ENCODE measurements at regions not wholly inside any gene's neighbourhood (a gene's known extent, or its start where the extent isn't known, plus 50 kb on each side); places are given as distances from the start of the nearest gene placed in this dataset.

- TF ChIP-seq ZFP69B (tag by site-specific recombination; IDR thresholded peaks at IDR 0.05) (no peak), ZNF121 (tag by site-specific recombination; IDR thresholded peaks at IDR 0.05) (no peak), ZSCAN30 (tag by site-specific recombination; IDR thresholded peaks at IDR 0.05) (no peak), ZNF768 (tag by site-specific recombination; IDR thresholded peaks at IDR 0.05) (no peak), ZNF549 (tag by site-specific recombination; IDR thresholded peaks at IDR 0.05) (no peak), ZNF221 (tag by site-specific recombination; IDR thresholded peaks at IDR 0.05; ENCODE audit: borderline replicate concordance) (no peak), ZNF704 (tag by site-specific recombination; IDR thresholded peaks at IDR 0.05) (no peak)
- TF ChIP-seq, protein P1, sequence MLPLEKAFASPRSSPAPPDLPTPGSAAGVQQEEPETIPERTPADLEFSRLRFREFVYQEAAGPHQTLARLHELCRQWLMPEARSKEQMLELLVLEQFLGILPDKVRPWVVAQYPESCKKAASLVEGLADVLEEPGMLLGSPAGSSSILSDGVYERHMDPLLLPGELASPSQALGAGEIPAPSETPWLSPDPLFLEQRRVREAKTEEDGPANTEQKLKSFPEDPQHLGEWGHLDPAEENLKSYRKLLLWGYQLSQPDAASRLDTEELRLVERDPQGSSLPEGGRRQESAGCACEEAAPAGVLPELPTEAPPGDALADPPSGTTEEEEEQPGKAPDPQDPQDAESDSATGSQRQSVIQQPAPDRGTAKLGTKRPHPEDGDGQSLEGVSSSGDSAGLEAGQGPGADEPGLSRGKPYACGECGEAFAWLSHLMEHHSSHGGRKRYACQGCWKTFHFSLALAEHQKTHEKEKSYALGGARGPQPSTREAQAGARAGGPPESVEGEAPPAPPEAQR (tag by site-specific recombination; IDR thresholded peaks at IDR 0.05) = no peak
These were observed 1191.0 kb downstream of the SLITRK5 start (continued) for GRCh38 chr13:88862095-88862620.

- H3K27ac ChIP-seq (ENCODE audit: extremely low read depth, low read depth, low read length) = no peak overlapping the region
- no peaks in the 10 kb centered on the region for H3K36me3 ChIP-seq (ENCODE audit: control insufficient read depth in 2 of 2, insufficient read depth in 1 of 2, low read length in 2 of 2)
- H3K4me3 ChIP-seq (ENCODE audit: low read depth, low read length) = no peak overlapping the region
- ChIA-PET CTCF (no interaction called here), POLR2A (no interaction called here)
- TF ChIP-seq OSR2 (tag by site-specific recombination; IDR thresholded peaks at IDR 0.05) = no peak
- no peaks in the 10 kb centered on the region for H3K4me1 ChIP-seq (ENCODE audit: control insufficient read depth, insufficient read depth, low read length)
- H3K9me3 ChIP-seq (ENCODE audit: control insufficient read depth, insufficient read depth, low read depth, low read length) = no peaks in the 10 kb centered on the region
These were observed 1191.9 kb downstream of the SLITRK5 start for GRCh38 chr13:88863116-88863515.

GRCh38 chr13:88866195-88866594 lies 1195.0 kb downstream of the SLITRK5 start:
- no peak overlapping the region for H3K4me3 ChIP-seq (ENCODE audit: low read depth, low read length)
- H3K4me1 ChIP-seq (ENCODE audit: control insufficient read depth, insufficient read depth, low read length) = no peaks in the 10 kb centered on the region
- no peak for TF ChIP-seq ZNF132 (tag by site-specific recombination; IDR thresholded peaks at IDR 0.05; ENCODE audit: borderline replicate concordance)
- TF ChIP-seq YY1 (tag by site-specific recombination; IDR thresholded peaks at IDR 0.05) = no peak
- TF ChIP-seq KLF16 (tag by site-specific recombination; IDR thresholded peaks at IDR 0.05) = no peak
- TF ChIP-seq SCRT1 (tag by site-specific recombination; IDR thresholded peaks at IDR 0.05; ENCODE audit: borderline replicate concordance) = no peak
- TF ChIP-seq ELK4 (IDR thresholded peaks at IDR 0.05; ENCODE audit: borderline replicate concordance, low read depth, low read length) = no peak
- TF ChIP-seq, protein P2, sequence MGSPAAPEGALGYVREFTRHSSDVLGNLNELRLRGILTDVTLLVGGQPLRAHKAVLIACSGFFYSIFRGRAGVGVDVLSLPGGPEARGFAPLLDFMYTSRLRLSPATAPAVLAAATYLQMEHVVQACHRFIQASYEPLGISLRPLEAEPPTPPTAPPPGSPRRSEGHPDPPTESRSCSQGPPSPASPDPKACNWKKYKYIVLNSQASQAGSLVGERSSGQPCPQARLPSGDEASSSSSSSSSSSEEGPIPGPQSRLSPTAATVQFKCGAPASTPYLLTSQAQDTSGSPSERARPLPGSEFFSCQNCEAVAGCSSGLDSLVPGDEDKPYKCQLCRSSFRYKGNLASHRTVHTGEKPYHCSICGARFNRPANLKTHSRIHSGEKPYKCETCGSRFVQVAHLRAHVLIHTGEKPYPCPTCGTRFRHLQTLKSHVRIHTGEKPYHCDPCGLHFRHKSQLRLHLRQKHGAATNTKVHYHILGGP (tag by site-specific recombination; IDR thresholded peaks at IDR 0.05) = no peak
- no peak for TF ChIP-seq SP7 (tag by site-specific recombination; IDR thresholded peaks at IDR 0.05)
- no peak for TF ChIP-seq PRDM1 (tag by site-specific recombination; IDR thresholded peaks at IDR 0.05)
- TF ChIP-seq ZNF843 (tag by site-specific recombination; IDR thresholded peaks at IDR 0.05) = no peak
- no peak for TF ChIP-seq ZNF335 (tag by site-specific recombination; conservative IDR thresholded peaks at IDR 0.05)
- no peak for TF ChIP-seq ZBTB17 (tag by site-specific recombination; IDR thresholded peaks at IDR 0.05)
- no peak for TF ChIP-seq ZBTB48 (tag by site-specific recombination; IDR thresholded peaks at IDR 0.05)
- no peak for TF ChIP-seq ZNF830 (tag by site-specific recombination; IDR thresholded peaks at IDR 0.05; ENCODE audit: low read depth)
- no peak for TF ChIP-seq RBAK (tag by site-specific recombination; IDR thresholded peaks at IDR 0.05)
- TF ChIP-seq, protein P3, sequence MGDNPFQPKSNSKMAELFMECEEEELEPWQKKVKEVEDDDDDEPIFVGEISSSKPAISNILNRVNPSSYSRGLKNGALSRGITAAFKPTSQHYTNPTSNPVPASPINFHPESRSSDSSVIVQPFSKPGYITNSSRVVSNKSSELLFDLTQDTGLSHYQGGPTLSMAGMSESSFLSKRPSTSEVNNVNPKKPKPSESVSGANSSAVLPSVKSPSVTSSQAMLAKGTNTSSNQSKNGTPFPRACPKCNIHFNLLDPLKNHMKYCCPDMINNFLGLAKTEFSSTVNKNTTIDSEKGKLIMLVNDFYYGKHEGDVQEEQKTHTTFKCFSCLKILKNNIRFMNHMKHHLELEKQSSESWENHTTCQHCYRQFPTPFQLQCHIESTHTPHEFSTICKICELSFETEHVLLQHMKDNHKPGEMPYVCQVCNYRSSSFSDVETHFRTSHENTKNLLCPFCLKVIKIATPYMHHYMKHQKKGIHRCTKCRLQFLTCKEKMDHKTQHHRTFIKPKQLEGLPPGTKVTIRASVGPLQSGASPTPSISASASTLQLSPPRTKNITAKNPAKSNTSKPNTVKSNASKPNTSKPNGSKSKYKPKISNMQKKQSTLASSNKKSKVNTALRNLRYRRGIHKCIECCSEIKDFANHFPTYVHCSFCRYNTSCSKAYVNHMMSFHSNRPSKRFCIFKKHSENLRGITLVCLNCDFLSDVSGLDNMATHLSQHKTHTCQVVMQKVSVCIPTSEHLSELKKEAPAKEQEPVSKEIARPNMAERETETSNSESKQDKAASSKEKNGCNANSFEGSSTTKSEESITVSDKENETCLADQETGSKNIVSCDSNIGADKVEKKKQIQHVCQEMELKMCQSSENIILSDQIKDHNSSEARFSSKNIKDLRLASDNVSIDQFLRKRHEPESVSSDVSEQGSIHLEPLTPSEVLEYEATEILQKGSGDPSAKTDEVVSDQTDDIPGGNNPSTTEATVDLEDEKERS (tag by site-specific recombination; IDR thresholded peaks at IDR 0.05) = no peak
- H3K9me3 ChIP-seq (ENCODE audit: control insufficient read depth, insufficient read depth, low read depth, low read length) = no peaks in the 10 kb centered on the region
- CTCF ChIA-PET = no interaction called here
- H3K36me3 ChIP-seq (ENCODE audit: control insufficient read depth in 2 of 2, insufficient read depth in 1 of 2, low read length in 2 of 2) = no peaks in the 10 kb centered on the region
- no peak overlapping the region for H3K27ac ChIP-seq (ENCODE audit: extremely low read depth, low read depth, low read length)
- POLR2A ChIA-PET = no interaction called here

All from HEK293 (cell line).